ENCODE measurements at regions not wholly inside any gene's neighbourhood (a gene's known extent, or its start where the extent isn't known, plus 50 kb on each side); places are given as distances from the start of the nearest gene placed in this dataset.

- DNase-seq (no peak), ATAC-seq (no peak)
- Histone ChIP-seq H3K27ac (no peak overlapping the region), H3K27me3 (no peaks in the 10 kb centered on the region), H3K9me3 (no peaks in the 10 kb centered on the region), H3K4me1 (no peaks in the 10 kb centered on the region), H3K36me3 (no peaks in the 10 kb centered on the region), H3K4me3 (no peak overlapping the region)
- TF ChIP-seq, protein P1, sequence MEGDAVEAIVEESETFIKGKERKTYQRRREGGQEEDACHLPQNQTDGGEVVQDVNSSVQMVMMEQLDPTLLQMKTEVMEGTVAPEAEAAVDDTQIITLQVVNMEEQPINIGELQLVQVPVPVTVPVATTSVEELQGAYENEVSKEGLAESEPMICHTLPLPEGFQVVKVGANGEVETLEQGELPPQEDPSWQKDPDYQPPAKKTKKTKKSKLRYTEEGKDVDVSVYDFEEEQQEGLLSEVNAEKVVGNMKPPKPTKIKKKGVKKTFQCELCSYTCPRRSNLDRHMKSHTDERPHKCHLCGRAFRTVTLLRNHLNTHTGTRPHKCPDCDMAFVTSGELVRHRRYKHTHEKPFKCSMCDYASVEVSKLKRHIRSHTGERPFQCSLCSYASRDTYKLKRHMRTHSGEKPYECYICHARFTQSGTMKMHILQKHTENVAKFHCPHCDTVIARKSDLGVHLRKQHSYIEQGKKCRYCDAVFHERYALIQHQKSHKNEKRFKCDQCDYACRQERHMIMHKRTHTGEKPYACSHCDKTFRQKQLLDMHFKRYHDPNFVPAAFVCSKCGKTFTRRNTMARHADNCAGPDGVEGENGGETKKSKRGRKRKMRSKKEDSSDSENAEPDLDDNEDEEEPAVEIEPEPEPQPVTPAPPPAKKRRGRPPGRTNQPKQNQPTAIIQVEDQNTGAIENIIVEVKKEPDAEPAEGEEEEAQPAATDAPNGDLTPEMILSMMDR (IDR thresholded peaks at IDR 0.05), result no peak
- intact Hi-C loops (cut with DNase I), result no loop called here
Observed at GRCh38 chr5:103829585-103829984, 267.0 kb upstream of the NUDT12 start.

DNA sequence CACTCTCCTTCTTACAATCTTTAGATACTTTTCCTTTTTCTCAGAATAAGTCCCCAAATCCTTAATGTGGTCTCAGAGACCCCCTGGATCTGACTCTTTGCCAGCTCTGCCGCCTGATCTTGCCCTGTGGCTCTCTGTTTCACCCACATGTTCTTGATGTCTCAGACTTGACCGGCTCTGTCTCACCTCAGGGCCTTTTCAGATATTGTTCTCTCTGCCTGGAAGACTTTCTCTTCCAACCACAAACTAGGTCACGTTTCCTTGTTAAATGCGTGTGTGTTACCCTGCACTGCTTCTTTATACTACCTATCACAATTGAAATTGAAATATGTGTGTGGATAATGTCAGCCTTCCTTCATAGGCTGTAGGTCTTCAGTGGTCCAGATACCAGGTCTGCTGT is 265.4 kb upstream of the NUDT12 start:
- no peaks in the 10 kb centered on the region for H3K27me3 ChIP-seq
- no peak for ATAC-seq
- no peak overlapping the region for H3K27ac ChIP-seq

DNA sequence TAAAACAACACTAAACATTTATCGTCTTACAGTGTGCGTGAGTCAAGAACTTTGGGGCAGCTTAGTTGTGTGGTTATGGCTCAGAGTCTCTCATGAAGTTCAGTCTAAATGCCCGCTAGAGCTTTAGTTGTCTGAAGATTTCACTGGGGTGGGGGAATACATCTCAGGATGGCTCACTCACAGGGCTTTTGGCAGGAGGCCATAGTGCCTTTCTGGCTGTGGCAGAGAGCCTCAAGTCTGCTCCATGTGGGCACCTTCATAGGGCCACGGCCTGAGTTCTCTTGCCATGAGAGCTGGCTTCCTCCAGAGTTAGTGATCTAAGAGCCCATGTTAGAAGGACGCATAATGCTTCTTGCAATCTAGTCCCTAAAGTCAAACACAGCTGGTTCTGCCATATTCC is 258.8 kb upstream of the NUDT12 start:
- Histone ChIP-seq H3K36me3 (no peaks in the 10 kb centered on the region), H3K4me1 (no peaks in the 10 kb centered on the region), H3K27me3 (no peaks in the 10 kb centered on the region), H3K27ac (no peak overlapping the region), H3K9me3 (no peaks in the 10 kb centered on the region), H3K4me3 (no peak overlapping the region)
- intact Hi-C loops (cut with DNase I), result no loop called here
- no peak for DNase-seq
- no peak for ATAC-seq
- TF ChIP-seq, protein P1 (IDR thresholded peaks at IDR 0.05), result no peak

More for the DNA sequence above, 265.4 kb upstream of the NUDT12 start:
- no peaks in the 10 kb centered on the region for H3K36me3 ChIP-seq
- intact Hi-C loops (cut with DNase I), result no loop called here
- H3K9me3 ChIP-seq, result no peaks in the 10 kb centered on the region
- TF ChIP-seq, protein P1 (IDR thresholded peaks at IDR 0.05), result no peak
- no peaks in the 10 kb centered on the region for H3K4me1 ChIP-seq
- no peak overlapping the region for H3K4me3 ChIP-seq
- DNase-seq, result no peak

- no peak overlapping the region for H3K4me3 ChIP-seq
- TF ChIP-seq, protein P1 (IDR thresholded peaks at IDR 0.05), result peak; percentile 71
- H3K36me3 ChIP-seq, result no peaks in the 10 kb centered on the region
- no peaks in the 10 kb centered on the region for H3K4me1 ChIP-seq
- ATAC-seq (peak; percentile 76), DNase-seq (no peak)
- H3K27ac ChIP-seq, result no peak overlapping the region
- intact Hi-C loops (cut with DNase I), result no loop called here
- H3K9me3 ChIP-seq, result no peaks in the 10 kb centered on the region
- no peaks in the 10 kb centered on the region for H3K27me3 ChIP-seq
Observed at GRCh38 chr5:103808464-103809106, 246.0 kb upstream of the NUDT12 start.

GRCh38 chr5:103804711-103805110 is 242.1 kb upstream of the NUDT12 start:
- ATAC-seq, result no peak
- intact Hi-C loops (cut with DNase I), result no loop called here
- Histone ChIP-seq H3K4me3 (no peak overlapping the region), H3K27me3 (no peaks in the 10 kb centered on the region), H3K4me1 (no peaks in the 10 kb centered on the region), H3K36me3 (no peaks in the 10 kb centered on the region), H3K27ac (no peak overlapping the region), H3K9me3 (no peaks in the 10 kb centered on the region)
- TF ChIP-seq, protein P1 (IDR thresholded peaks at IDR 0.05), result no peak
- DNase-seq, result no peak

DNA sequence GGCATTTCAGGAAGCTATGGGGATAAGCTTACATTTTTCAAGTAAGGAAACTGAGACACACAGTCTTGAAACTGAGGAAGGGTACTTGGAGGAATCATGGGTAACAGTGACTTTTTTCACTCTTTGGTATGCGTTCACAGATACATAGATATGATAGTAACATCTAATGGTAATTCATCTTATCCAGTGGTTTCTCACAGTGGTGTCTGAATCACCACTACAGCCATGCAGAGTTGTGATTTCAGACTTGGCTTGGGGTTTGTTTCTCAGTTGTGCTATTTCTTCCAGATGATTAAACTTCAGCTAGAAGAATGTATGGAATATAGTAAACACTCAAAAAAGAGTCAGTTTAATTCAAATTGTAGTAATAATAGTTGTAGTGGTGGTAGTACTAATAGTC is 239.1 kb upstream of the NUDT12 start:
- DNase-seq (no peak), ATAC-seq (no peak)
- H3K4me1 ChIP-seq, result no peaks in the 10 kb centered on the region
- H3K9me3 ChIP-seq, result no peaks in the 10 kb centered on the region
- no peak overlapping the region for H3K27ac ChIP-seq
- no peaks in the 10 kb centered on the region for H3K36me3 ChIP-seq
- TF ChIP-seq, protein P1 (IDR thresholded peaks at IDR 0.05), result no peak
- H3K4me3 ChIP-seq, result no peak overlapping the region
- no peaks in the 10 kb centered on the region for H3K27me3 ChIP-seq
- intact Hi-C loops (cut with DNase I), result no loop called here
